Hepatocyte (in vitro differentiated cells): ENCODE measurements at regions not wholly inside any gene's neighbourhood (a gene's known extent, or its start where the extent isn't known, plus 50 kb on each side); places are given as distances from the start of the nearest gene placed in this dataset.

Source experiments
- DNase-seq: peaks from one replicate; pipeline ENCODE4 v3.0.0-alpha.2; 2016; ENCODE audit warnings: low spot score
- H2AFZ ChIP-seq: fragments of 200-600 bp; sonication (generic); 2 replicates; pipeline ENCODE4 v1.6.0; 2016; ENCODE audit warnings: antibody characterized with exemption, mild to moderate bottlenecking
- H3K27ac ChIP-seq: fragments of 200-600 bp; sonication (generic); 2 replicates; pipeline ENCODE4 v1.5.1; 2016; ENCODE audit warnings: mild to moderate bottlenecking
- H3K27me3 ChIP-seq: fragments of 200-600 bp; sonication (generic); 2 replicates; pipeline ENCODE4 v1.6.1; 2016
- H3K36me3 ChIP-seq: fragments of 200-600 bp; sonication (generic); replicated peaks from 2 replicates; pipeline ENCODE4 v1.5.1; 2016; ENCODE audit warnings: low read depth; ENCODE audit not compliant: insufficient read depth
- H3K4me1 ChIP-seq: fragments of 200-600 bp; sonication (generic); 2 replicates; pipeline ENCODE4 v1.5.1; 2016; ENCODE audit warnings: mild to moderate bottlenecking, moderate library complexity; ENCODE audit not compliant: insufficient read depth
- H3K4me2 ChIP-seq: fragments of 200-600 bp; sonication (generic); 2 replicates; pipeline ENCODE4 v1.6.0; 2016
- H3K4me3 ChIP-seq: fragments of 200-600 bp; sonication (generic); 2 replicates; pipeline ENCODE4 v1.5.1; 2016; ENCODE audit warnings: mild to moderate bottlenecking
- H3K79me2 ChIP-seq: fragments of 200-600 bp; sonication (generic); 2 replicates; pipeline ENCODE4 v1.6.0; 2017; ENCODE audit warnings: mild to moderate bottlenecking
- H3K9me2 ChIP-seq: fragments of 200-600 bp; sonication (generic); replicated peaks from 2 replicates; pipeline ENCODE4 v1.6.0; 2017; ENCODE audit warnings: mild to moderate bottlenecking; ENCODE audit not compliant: insufficient read depth
- H3K9me3 ChIP-seq: fragments of 200-600 bp; sonication (generic); 2 replicates; pipeline ENCODE4 v1.5.1; 2016; ENCODE audit warnings: low read depth, mild to moderate bottlenecking
- H4K20me1 ChIP-seq: fragments of 200-600 bp; sonication (generic); 2 replicates; pipeline ENCODE4 v1.6.0; 2016; ENCODE audit warnings: mild to moderate bottlenecking; ENCODE audit not compliant: insufficient read depth, poor library complexity, severe bottlenecking
- CTCF ChIP-seq: fragments of 200-600 bp; sonication (generic); IDR thresholded peaks from 2 replicates; pipeline ENCODE4 v1.5.1; 2016; ENCODE audit warnings: antibody characterized with exemption, mild to moderate bottlenecking; ENCODE audit not compliant: poor library complexity
- EZH2 ChIP-seq: fragments of 200-600 bp; sonication (generic); IDR thresholded peaks from 2 replicates; pipeline ENCODE4 v1.6.1; 2016; ENCODE audit warnings: antibody characterized with exemption, mild to moderate bottlenecking, borderline replicate concordance
- EZH2phosphoT487 ChIP-seq: fragments of 200-600 bp; sonication (generic); IDR thresholded peaks from one replicate; pipeline ENCODE4 v1.6.1; 2018; ENCODE audit warnings: antibody characterized with exemption, mild to moderate bottlenecking, low read depth, moderate library complexity; ENCODE audit not compliant: unreplicated experiment, severe bottlenecking
- WGBS: methylation state at CpG from one replicate; pipeline ENCODE4 v1.1.6; 2016; ENCODE audit warnings: low lambda C conversion rate; ENCODE audit errors: missing lambda C conversion rate; 5-methylcytosine and 5-hydroxymethylcytosine counted together

GRCh38 chr22:49046546-49047361 lies 780.9 kb downstream of the BRD1 start:
- 51% methylated on average over 17 of the region's 17 CpGs for WGBS
- H3K27me3 ChIP-seq, result peaks cover 3% of the 10 kb centered on the region
- no peak overlapping the region for H2AFZ ChIP-seq
- no peak overlapping the region for H3K27ac ChIP-seq
- H3K4me2 ChIP-seq, result no peak overlapping the region
- TF ChIP-seq EZH2, result no peak
- TF ChIP-seq CTCF, result peak; percentile 52
- H3K9me2 ChIP-seq, result no peaks in the 10 kb centered on the region
- peak; percentile 69 for DNase-seq
- H3K9me3 ChIP-seq, result no peaks in the 10 kb centered on the region
- no peaks in the 10 kb centered on the region for H3K4me1 ChIP-seq
- H4K20me1 ChIP-seq, result no peaks in the 10 kb centered on the region
- H3K4me3 ChIP-seq, result no peak overlapping the region
- H3K36me3 ChIP-seq, result no peaks in the 10 kb centered on the region
- no peaks in the 10 kb centered on the region for H3K79me2 ChIP-seq

- peaks cover 3% of the 10 kb centered on the region for H3K27me3 ChIP-seq
- H3K4me2 ChIP-seq, result no peak overlapping the region
- no peaks in the 10 kb centered on the region for H3K9me3 ChIP-seq
- no peaks in the 10 kb centered on the region for H3K4me1 ChIP-seq
- no peak for DNase-seq
- no peaks in the 10 kb centered on the region for H3K36me3 ChIP-seq
- no peaks in the 10 kb centered on the region for H3K9me2 ChIP-seq
- TF ChIP-seq EZH2, result no peak
- H2AFZ ChIP-seq, result no peak overlapping the region
- no peak overlapping the region for H3K4me3 ChIP-seq
- H3K79me2 ChIP-seq, result no peaks in the 10 kb centered on the region
- H3K27ac ChIP-seq, result no peak overlapping the region
- 68% methylated on average over 9 of the region's 9 CpGs for whole genome bisulfite sequencing
- no peaks in the 10 kb centered on the region for H4K20me1 ChIP-seq
These were observed 781.6 kb downstream of the BRD1 start for GRCh38 chr22:49046000-49046545.

- TF ChIP-seq EZH2, result no peak
- TF ChIP-seq CTCF, result no peak
- TF ChIP-seq EZH2phosphoT487, result no peak
- no peak overlapping the region for H3K4me2 ChIP-seq
- H3K4me3 ChIP-seq, result no peak overlapping the region
- no peak for DNase-seq
- no peaks in the 10 kb centered on the region for H3K36me3 ChIP-seq
- H2AFZ ChIP-seq, result no peak overlapping the region
- H3K27me3 ChIP-seq, result peaks cover 1% of the 10 kb centered on the region
- H3K4me1 ChIP-seq, result no peaks in the 10 kb centered on the region
- no peaks in the 10 kb centered on the region for H3K9me2 ChIP-seq
- H3K79me2 ChIP-seq, result no peaks in the 10 kb centered on the region
- no peaks in the 10 kb centered on the region for H3K9me3 ChIP-seq
- no peak overlapping the region for H3K27ac ChIP-seq
- H4K20me1 ChIP-seq, result no peaks in the 10 kb centered on the region
- 88% methylated on average over 12 of the region's 12 CpGs for WGBS
These were observed 782.4 kb downstream of the BRD1 start for GRCh38 chr22:49045276-49045675.

GRCh38 chr22:49044776-49045175 lies 782.9 kb downstream of the BRD1 start:
- Histone ChIP-seq H3K9me3 (no peaks in the 10 kb centered on the region), H3K4me3 (no peak overlapping the region), H2AFZ (no peak overlapping the region), H3K4me1 (no peaks in the 10 kb centered on the region), H3K27me3 (no peaks in the 10 kb centered on the region), H3K27ac (no peak overlapping the region), H3K9me2 (no peaks in the 10 kb centered on the region), H3K36me3 (no peaks in the 10 kb centered on the region), H4K20me1 (no peaks in the 10 kb centered on the region), H3K79me2 (no peaks in the 10 kb centered on the region), H3K4me2 (no peak overlapping the region)
- TF ChIP-seq EZH2phosphoT487, result no peak
- no peak for TF ChIP-seq CTCF
- no peak for TF ChIP-seq EZH2
- no peak for DNase-seq
- 89% methylated on average over 12 of the region's 12 CpGs for WGBS
